Esophagus squamous epithelium (tissue), 5 donors: ENCODE measurements at regions not wholly inside any gene's neighbourhood (a gene's known extent, or its start where the extent isn't known, plus 50 kb on each side); places are given as distances from the start of the nearest gene placed in this dataset.
A peak's percentile ranks its signal among the peaks of the same experiment; 100 is the strongest.
"Not testable (repeated sequence)": the region's sequence is repeated elsewhere in the genome, so short reads cannot be mapped to it uniquely, and the experiment has no call there.

Experiments used
- DNase-seq: peaks from one replicate; lab custom pipeline; 2025; lab: John Stamatoyannopoulos, UW
- H3K27ac ChIP-seq, 4 donors: fragments of 200-600 bp; sonication (generic); one replicate each; pipeline ENCODE4 v1.5.1; 2016 to 2019; ENCODE audit warnings: mild to moderate bottlenecking in 1 of 4
- H3K27me3 ChIP-seq, 4 donors: fragments of 200-600 bp; sonication (generic); 1 replicate in 3 of 4; 2 replicates in 1 of 4; pipeline versions ENCODE4 v1.5.1 to v1.6.0; 2017 to 2021; ENCODE audit warnings: antibody characterized with exemption in 1 of 4
- H3K36me3 ChIP-seq, 3 donors: fragments of 200-600 bp; sonication (generic); one replicate each; pipeline ENCODE4 v1.5.1; 2016 to 2019
- H3K4me1 ChIP-seq, 3 donors: fragments of 200-600 bp; sonication (generic); one replicate each; pipeline ENCODE4 v1.5.1; 2017 to 2019
- H3K4me3 ChIP-seq, 4 donors: fragments of 200-600 bp; sonication (generic); 1 replicate in 3 of 4; 2 replicates in 1 of 4; pipeline ENCODE4 v1.5.1; 2016 to 2019; ENCODE audit warnings: mild to moderate bottlenecking in 2 of 4, moderate library complexity in 1 of 4
- H3K9me3 ChIP-seq, 3 donors: fragments of 200-600 bp; sonication (generic); one replicate each; pipeline ENCODE4 v1.5.1; 2016 to 2019
- POLR2A ChIP-seq, 4 donors: fragments of 450-650 bp; IDR thresholded peaks; one replicate each; pipeline ENCODE4 v1.6.1; 2017; ENCODE audit warnings: antibody characterized with exemption in 4 of 4, mild to moderate bottlenecking in 4 of 4, moderate library complexity in 3 of 4
- WGBS, 2 donors: methylation state at CpG; one replicate each; pipeline ENCODE4 v1.1.5; 2018; 5-methylcytosine and 5-hydroxymethylcytosine counted together
- intact Hi-C: fragments of 100-400 bp; cut with DNase I; formaldehyde crosslinking; loops from one replicate; pipeline ENCODE4 v1.15.0; 2022
- TF ChIP-seq, protein P1 (sequence below), 6 experiments: fragments of 450-650 bp in 4 of 6; fragments of 200-600 bp in 2 of 6; sonication (generic) in 2 of 6; IDR thresholded peaks; one replicate each; pipeline ENCODE4 v1.5.1; 2016 to 2019; ENCODE audit warnings: antibody characterized with exemption in 6 of 6, mild to moderate bottlenecking in 4 of 6, moderate library complexity in 4 of 6
- donor health status: DM: yes; HTN: yes; CAD: no.

- H3K4me3 ChIP-seq, intact Hi-C loops, H3K27ac ChIP-seq, H3K9me3 ChIP-seq, H3K4me1 ChIP-seq, H3K27me3 ChIP-seq, H3K36me3 ChIP-seq, DNase-seq: not testable (repeated sequence)
- no CpG with 5 or more reads among the region's 107 CpGs for WGBS, 2 donors
Observed at GRCh38 chr1:161454865-161455707, 50.2 kb upstream of the FCGR2A start.

DNA sequence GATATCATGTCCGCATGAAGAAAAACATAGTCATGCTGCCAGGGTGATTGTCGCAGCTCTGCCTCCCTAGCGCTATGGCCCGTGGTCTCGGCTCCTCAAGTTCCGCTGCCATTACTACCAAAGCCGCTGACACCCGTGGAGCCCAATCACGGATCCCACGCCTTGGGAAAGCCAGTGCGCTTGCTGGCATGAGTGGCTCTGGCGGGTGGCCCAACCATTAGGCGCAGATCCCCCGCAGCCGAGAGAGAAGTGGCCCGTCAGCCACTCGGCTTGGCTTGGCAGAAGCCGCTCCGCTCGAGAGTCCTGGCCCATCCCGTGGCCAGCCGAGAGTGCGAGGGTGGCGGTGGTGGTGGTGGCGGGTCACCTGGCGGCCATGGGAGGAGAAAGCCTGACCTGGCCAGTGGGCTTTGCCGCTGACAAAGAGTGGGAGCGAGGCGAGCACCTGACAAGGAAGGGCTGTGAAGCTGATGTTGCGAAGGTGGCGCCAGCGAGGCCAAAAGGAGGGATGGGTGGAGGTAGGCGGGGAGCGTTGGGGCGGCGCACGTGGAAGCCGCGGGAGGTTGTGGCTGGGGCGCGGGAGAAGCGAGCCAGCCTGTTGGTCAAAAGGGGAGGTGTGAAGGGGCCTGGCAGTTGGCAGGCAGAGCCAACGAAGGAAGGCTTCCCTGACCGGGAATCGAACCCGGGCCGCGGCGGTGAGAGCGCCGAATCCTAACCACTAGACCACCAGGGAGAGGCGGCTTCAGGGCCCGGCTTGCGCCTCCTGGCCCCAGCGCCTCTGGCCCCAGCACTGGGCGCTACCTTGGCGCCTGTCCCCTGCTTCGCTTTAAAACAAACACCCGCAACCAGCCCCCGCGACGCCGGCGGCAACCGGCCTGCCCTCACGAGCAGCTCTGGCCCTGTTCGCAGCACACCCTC is 51.0 kb upstream of the FCGR2A start:
- H3K36me3 ChIP-seq, H3K27ac ChIP-seq, H3K4me1 ChIP-seq, H3K9me3 ChIP-seq, H3K27me3 ChIP-seq, H3K4me3 ChIP-seq, DNase-seq, intact Hi-C loops: not testable (repeated sequence)
- no CpG with 5 or more reads among the region's 67 CpGs for WGBS, 2 donors

- intact Hi-C loops, H3K9me3 ChIP-seq, H3K4me3 ChIP-seq, DNase-seq, H3K27ac ChIP-seq, H3K27me3 ChIP-seq, H3K4me1 ChIP-seq, H3K36me3 ChIP-seq: not testable (repeated sequence)
- no CpG with 5 or more reads among the region's 29 CpGs for WGBS, 2 donors
Observed at GRCh38 chr1:161451698-161452348, 53.4 kb upstream of the FCGR2A start.

DNA sequence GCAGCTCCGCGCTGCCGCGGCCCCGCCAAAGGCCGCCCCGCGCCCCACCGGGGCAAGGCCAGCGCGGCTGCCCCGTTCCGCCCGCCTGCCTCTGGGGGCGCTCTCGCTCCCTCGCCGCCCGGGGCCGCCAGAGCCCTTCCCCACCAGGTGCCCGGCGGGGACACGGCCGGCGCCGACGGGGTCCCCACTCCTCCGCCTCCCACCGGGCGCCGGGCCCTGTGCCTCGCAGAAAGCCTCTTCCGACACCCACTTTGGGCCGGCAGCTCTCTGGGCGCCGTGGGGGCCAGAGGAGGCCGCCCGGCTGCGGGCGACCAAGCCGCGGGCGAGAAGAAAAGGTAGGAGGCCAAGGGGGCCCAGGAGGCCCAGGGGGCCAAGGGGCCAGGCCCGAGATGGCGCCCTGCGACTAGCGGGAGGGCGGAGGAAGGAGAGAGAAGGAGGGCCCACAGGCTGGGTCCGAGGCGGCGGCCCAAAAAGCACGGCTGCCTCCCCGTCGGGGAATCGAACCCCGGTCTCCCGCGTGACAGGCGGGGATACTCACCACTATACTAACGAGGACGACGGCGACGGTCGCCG is 57.4 kb upstream of the FCGR2A start:
- H3K27ac ChIP-seq, H3K9me3 ChIP-seq, intact Hi-C loops, H3K27me3 ChIP-seq, DNase-seq, H3K4me1 ChIP-seq, H3K4me3 ChIP-seq, H3K36me3 ChIP-seq: not testable (repeated sequence)
- no CpG with 5 or more reads among the region's 66 CpGs for WGBS, 2 donors

GRCh38 chr1:161447040-161447759 is 58.1 kb upstream of the FCGR2A start:
- DNase-seq, H3K36me3 ChIP-seq, H3K4me3 ChIP-seq, H3K27ac ChIP-seq, H3K4me1 ChIP-seq, H3K9me3 ChIP-seq, H3K27me3 ChIP-seq, intact Hi-C loops: not testable (repeated sequence)
- no CpG with 5 or more reads among the region's 79 CpGs for WGBS, 2 donors

DNA sequence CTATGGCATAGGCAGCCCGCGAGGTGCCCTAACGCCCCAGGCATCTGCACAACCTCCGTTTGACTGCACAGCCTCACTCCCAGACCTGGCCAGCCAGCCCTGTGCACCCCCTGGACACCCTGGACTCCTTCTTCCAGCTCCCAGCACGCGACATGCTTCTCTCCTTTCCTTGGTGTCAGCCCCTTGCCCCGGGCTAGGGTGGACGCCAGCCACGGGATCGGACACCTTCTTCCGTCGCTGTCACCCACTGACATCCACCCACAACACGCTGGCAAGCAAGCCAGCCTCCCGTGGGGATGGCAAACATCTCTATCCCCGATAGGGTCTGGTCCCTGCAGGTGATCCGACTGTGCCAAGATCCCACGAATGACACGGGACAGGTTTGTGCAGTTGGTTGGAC is 60.5 kb upstream of the FCGR2A start:
- 80 to 84% methylated on average over 12 to 13 of the region's 18 CpGs for WGBS, 2 donors
- H3K27me3 ChIP-seq: peaks cover 0 to 16% (median 1%) of the 10 kb centered on the region in 4 donors
- intact Hi-C loops, H3K4me3 ChIP-seq, H3K4me1 ChIP-seq, H3K36me3 ChIP-seq, H3K27ac ChIP-seq, H3K9me3 ChIP-seq, DNase-seq: not testable (repeated sequence)

DNA sequence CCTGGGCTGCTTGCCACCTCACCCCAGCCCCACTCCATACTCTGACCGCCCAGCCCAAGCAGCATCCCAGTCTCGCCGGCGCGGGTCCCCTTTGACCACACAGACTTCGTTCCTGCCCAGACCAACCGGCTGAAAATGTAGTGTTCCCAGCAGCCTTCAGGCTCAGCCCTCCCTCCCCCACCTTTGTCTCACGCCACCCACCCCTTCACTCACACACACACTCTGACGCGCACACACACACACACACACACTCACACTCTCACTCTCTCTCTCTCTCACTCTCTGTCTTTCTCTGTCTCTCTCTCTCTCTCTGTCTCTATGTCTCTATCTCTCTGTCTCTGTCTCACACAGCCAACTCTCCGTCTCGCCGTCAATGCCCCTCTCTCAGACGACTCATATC is 61.0 kb upstream of the FCGR2A start:
- H3K36me3 ChIP-seq, H3K27ac ChIP-seq, DNase-seq, H3K4me3 ChIP-seq, intact Hi-C loops, H3K9me3 ChIP-seq: not testable (repeated sequence)
- Histone ChIP-seq H3K4me1 (peaks cover 4 to 13% (median 10%) of the 10 kb centered on the region in 3 donors), H3K27me3 (peaks cover 0 to 21% (median 3%) of the 10 kb centered on the region in 4 donors)
- WGBS, 2 donors: no CpG with 5 or more reads among the region's 14 CpGs

- no peak for DNase-seq
- WGBS, 2 donors: no CpG with 5 or more reads among the region's 61 CpGs
- peaks cover 0 to 58% (median 4%) of the 10 kb centered on the region in 4 donors for H3K27me3 ChIP-seq
Observed at GRCh38 chr1:161440312-161440894, 64.9 kb upstream of the FCGR2A start.

More at GRCh38 chr1:161440312-161440894, 64.9 kb upstream of the FCGR2A start:
- Histone ChIP-seq H3K9me3 (no peaks in the 10 kb centered on the region), H3K36me3 (no peaks in the 10 kb centered on the region), H3K4me3 (peak overlapping the region; percentile 49 to 84 (median 63)), H3K27ac (peak overlapping the region in 3 of 4 donors; percentile 61 to 82 (median 74)), H3K4me1 (peaks cover 4 to 13% (median 10%) of the 10 kb centered on the region in 3 donors)
- no peak for TF ChIP-seq POLR2A (IDR thresholded peaks at IDR 0.05)
- TF ChIP-seq, protein P1, sequence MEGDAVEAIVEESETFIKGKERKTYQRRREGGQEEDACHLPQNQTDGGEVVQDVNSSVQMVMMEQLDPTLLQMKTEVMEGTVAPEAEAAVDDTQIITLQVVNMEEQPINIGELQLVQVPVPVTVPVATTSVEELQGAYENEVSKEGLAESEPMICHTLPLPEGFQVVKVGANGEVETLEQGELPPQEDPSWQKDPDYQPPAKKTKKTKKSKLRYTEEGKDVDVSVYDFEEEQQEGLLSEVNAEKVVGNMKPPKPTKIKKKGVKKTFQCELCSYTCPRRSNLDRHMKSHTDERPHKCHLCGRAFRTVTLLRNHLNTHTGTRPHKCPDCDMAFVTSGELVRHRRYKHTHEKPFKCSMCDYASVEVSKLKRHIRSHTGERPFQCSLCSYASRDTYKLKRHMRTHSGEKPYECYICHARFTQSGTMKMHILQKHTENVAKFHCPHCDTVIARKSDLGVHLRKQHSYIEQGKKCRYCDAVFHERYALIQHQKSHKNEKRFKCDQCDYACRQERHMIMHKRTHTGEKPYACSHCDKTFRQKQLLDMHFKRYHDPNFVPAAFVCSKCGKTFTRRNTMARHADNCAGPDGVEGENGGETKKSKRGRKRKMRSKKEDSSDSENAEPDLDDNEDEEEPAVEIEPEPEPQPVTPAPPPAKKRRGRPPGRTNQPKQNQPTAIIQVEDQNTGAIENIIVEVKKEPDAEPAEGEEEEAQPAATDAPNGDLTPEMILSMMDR (IDR thresholded peaks at IDR 0.05): peak in 5 of 6 experiments; percentile 28 to 54 (median 45)
- intact Hi-C loops: no loop called here
